Vagina (tissue), 2 donors: ENCODE measurements at regions not wholly inside any gene's neighbourhood (a gene's known extent, or its start where the extent isn't known, plus 50 kb on each side); places are given as distances from the start of the nearest gene placed in this dataset.

Source experiments
- CTCF ChIP-seq, 3 experiments: fragments of 450-650 bp in 2 of 3; fragments of 200-600 bp in 1 of 3; sonication (generic) in 1 of 3; IDR thresholded peaks; one replicate each; pipeline ENCODE4 v1.5.1; 2017 to 2019; ENCODE audit warnings: antibody characterized with exemption in 3 of 3, mild to moderate bottlenecking in 2 of 3, moderate library complexity in 2 of 3
- POLR2A ChIP-seq, 2 donors: fragments of 450-650 bp; IDR thresholded peaks; one replicate each; pipeline ENCODE4 v1.6.1; 2017; ENCODE audit warnings: antibody characterized with exemption in 2 of 2, mild to moderate bottlenecking in 2 of 2, moderate library complexity in 2 of 2
- POLR2AphosphoS5 ChIP-seq, 2 donors: sonication (generic); formaldehyde crosslinking; IDR thresholded peaks; one replicate each; pipeline ENCODE4 v1.9.0; 2017; ENCODE audit warnings: antibody characterized with exemption in 2 of 2, mild to moderate bottlenecking in 2 of 2, low read depth in 1 of 2; ENCODE audit not compliant: insufficient read depth in 1 of 2

GRCh38 chr20:52624281-52624680 is 347.9 kb upstream of the TSHZ2 start:
- TF ChIP-seq CTCF (IDR thresholded peaks at IDR 0.05) (no peak), POLR2A (IDR thresholded peaks at IDR 0.05) (no peak), POLR2AphosphoS5 (IDR thresholded peaks at IDR 0.05; ENCODE audit: insufficient read depth in 1 of 2, low read depth in 1 of 2) (no peak)
